CD4-positive, CD25-positive, alpha-beta regulatory T cell (primary cell): ENCODE measurements at regions not wholly inside any gene's neighbourhood (a gene's known extent, or its start where the extent isn't known, plus 50 kb on each side); places are given as distances from the start of the nearest gene placed in this dataset.

Source experiments
- ATAC-seq, 2 donors: fragments of 150-1000 bp; cut with Tn5 transposase; one replicate each; pipeline ENCODE4 v1.10.0; 2021; ENCODE audit warnings: low read depth in 2 of 2, moderate number of reproducible peaks in 2 of 2, moderate library complexity in 1 of 2
- DNase-seq, 3 donors: peaks; one replicate each; pipeline versions ENCODE4 v3.0.0 to v3.0.0-alpha.2; 2012 to 2022; ENCODE audit warnings: mixed read lengths in 1 of 3
- H3K27ac ChIP-seq: one replicate; pipeline ENCODE4 v1.7.0; 2013; ENCODE audit warnings: mild to moderate bottlenecking, low read length; ENCODE audit not compliant: insufficient read depth, poor library complexity, severe bottlenecking
- H3K27me3 ChIP-seq: one replicate; pipeline ENCODE4 v1.7.0; 2013; ENCODE audit warnings: low read length; ENCODE audit not compliant: control insufficient read depth, insufficient read depth
- H3K36me3 ChIP-seq: one replicate; pipeline ENCODE4 v1.7.0; 2013; ENCODE audit warnings: mild to moderate bottlenecking, low read length, moderate library complexity; ENCODE audit not compliant: control insufficient read depth, insufficient read depth
- H3K4me1 ChIP-seq: 2 replicates; pipeline ENCODE4 v1.7.0; 2013; ENCODE audit warnings: mild to moderate bottlenecking, low read length; ENCODE audit not compliant: insufficient read depth, control insufficient read depth, poor library complexity, severe bottlenecking
- H3K4me3 ChIP-seq: one replicate; pipeline ENCODE4 v1.7.0; 2013; ENCODE audit warnings: low read depth, mild to moderate bottlenecking, low read length, moderate library complexity
- H3K9me3 ChIP-seq, 2 experiments: 1 replicate in 1 of 2; 2 replicates in 1 of 2; pipeline ENCODE4 v1.7.0; 2013; ENCODE audit warnings: low read length in 2 of 2, mild to moderate bottlenecking in 1 of 2, moderate library complexity in 1 of 2; ENCODE audit not compliant: control insufficient read depth in 2 of 2
- H3K27ac Mint-ChIP-seq, 3 donors: one replicate each; pipeline ENCODE4 v1.8.0; 2020 to 2022; ENCODE audit warnings: mild to moderate bottlenecking in 3 of 3, mixed read lengths in 3 of 3, moderate library complexity in 2 of 3
- H3K27me3 Mint-ChIP-seq: one replicate; pipeline ENCODE4 v1.8.0; 2022; ENCODE audit warnings: mild to moderate bottlenecking, mixed read lengths
- H3K36me3 Mint-ChIP-seq: one replicate; pipeline ENCODE4 v1.8.0; 2020; ENCODE audit warnings: mixed read lengths
- H3K4me1 Mint-ChIP-seq, 4 donors: one replicate each; pipeline ENCODE4 v1.8.0; 2020 to 2022; ENCODE audit warnings: mixed read lengths in 4 of 4, mild to moderate bottlenecking in 1 of 4
- H3K4me3 Mint-ChIP-seq, 4 donors: one replicate each; pipeline ENCODE4 v1.8.0; 2020 to 2022; ENCODE audit warnings: mild to moderate bottlenecking in 4 of 4, mixed read lengths in 4 of 4, moderate library complexity in 3 of 4
- H3K9me3 Mint-ChIP-seq, 7 donors: one replicate each; pipeline ENCODE4 v1.8.0; 2020 to 2022; ENCODE audit warnings: mixed read lengths in 7 of 7, mild to moderate bottlenecking in 3 of 7, moderate library complexity in 2 of 7

GRCh38 chr14:53331247-53331646 lies 178.1 kb upstream of the DDHD1 start:
- H3K36me3 ChIP-seq, result no peaks in the 10 kb centered on the region
- no peak overlapping the region for H3K4me3 ChIP-seq
- no peak for ATAC-seq
- H3K27me3 ChIP-seq, result no peaks in the 10 kb centered on the region
- no peaks in the 10 kb centered on the region for H3K4me1 ChIP-seq
- DNase-seq, result no peak
- Mint-ChIP-seq H3K27me3 (no peaks in the 10 kb centered on the region), H3K4me3 (no peak overlapping the region), H3K4me1 (no peaks in the 10 kb centered on the region), H3K9me3 (peaks cover 0 to 3% (median 0%) of the 10 kb centered on the region in 7 donors), H3K36me3 (peaks cover 3% of the 10 kb centered on the region), H3K27ac (no peak overlapping the region)
- H3K27ac ChIP-seq, result no peak overlapping the region
- no peaks in the 10 kb centered on the region for H3K9me3 ChIP-seq

- Mint-ChIP-seq H3K36me3 (peaks cover 3% of the 10 kb centered on the region), H3K27me3 (no peaks in the 10 kb centered on the region), H3K9me3 (peaks cover 0 to 2% (median 0%) of the 10 kb centered on the region in 7 donors), H3K27ac (no peak overlapping the region), H3K4me1 (no peaks in the 10 kb centered on the region), H3K4me3 (no peak overlapping the region)
- ATAC-seq (no peak), DNase-seq (no peak)
- H3K36me3 ChIP-seq, result no peaks in the 10 kb centered on the region
- no peaks in the 10 kb centered on the region for H3K27me3 ChIP-seq
- H3K27ac ChIP-seq, result no peak overlapping the region
- H3K9me3 ChIP-seq, result no peaks in the 10 kb centered on the region
- no peak overlapping the region for H3K4me3 ChIP-seq
- no peaks in the 10 kb centered on the region for H3K4me1 ChIP-seq
Measured at GRCh38 chr14:53330441-53330840, 177.3 kb upstream of the DDHD1 start.

- no peaks in the 10 kb centered on the region for H3K4me1 ChIP-seq
- Mint-ChIP-seq H3K36me3 (peaks cover 3% of the 10 kb centered on the region), H3K4me3 (no peak overlapping the region), H3K27me3 (no peaks in the 10 kb centered on the region), H3K27ac (no peak overlapping the region), H3K4me1 (peaks cover 0 to 2% (median 0%) of the 10 kb centered on the region in 4 donors), H3K9me3 (peaks cover 0 to 3% (median 0%) of the 10 kb centered on the region in 7 donors)
- no peak overlapping the region for H3K4me3 ChIP-seq
- ATAC-seq (no peak), DNase-seq (no peak)
- no peak overlapping the region for H3K27ac ChIP-seq
- no peaks in the 10 kb centered on the region for H3K9me3 ChIP-seq
- no peaks in the 10 kb centered on the region for H3K27me3 ChIP-seq
- H3K36me3 ChIP-seq, result no peaks in the 10 kb centered on the region
Measured at GRCh38 chr14:53328841-53329240, 175.7 kb upstream of the DDHD1 start.

GRCh38 chr14:53327716-53328115 lies 174.6 kb upstream of the DDHD1 start:
- peaks cover 0 to 3% (median 0%) of the 10 kb centered on the region in 7 donors for H3K9me3 Mint-ChIP-seq
- Histone ChIP-seq H3K4me1 (no peaks in the 10 kb centered on the region), H3K27ac (no peak overlapping the region), H3K4me3 (no peak overlapping the region), H3K36me3 (no peaks in the 10 kb centered on the region), H3K9me3 (no peaks in the 10 kb centered on the region), H3K27me3 (no peaks in the 10 kb centered on the region)
- no peaks in the 10 kb centered on the region for H3K27me3 Mint-ChIP-seq
- peaks cover 3% of the 10 kb centered on the region for H3K36me3 Mint-ChIP-seq
- H3K4me3 Mint-ChIP-seq, result no peak overlapping the region
- DNase-seq, result no peak
- peaks cover 0 to 2% (median 0%) of the 10 kb centered on the region in 4 donors for H3K4me1 Mint-ChIP-seq
- H3K27ac Mint-ChIP-seq, result no peak overlapping the region
- no peak for ATAC-seq

- no peaks in the 10 kb centered on the region for H3K9me3 ChIP-seq
- H3K27me3 ChIP-seq, result no peaks in the 10 kb centered on the region
- H3K4me1 ChIP-seq, result no peaks in the 10 kb centered on the region
- peaks cover 3% of the 10 kb centered on the region for H3K36me3 Mint-ChIP-seq
- H3K4me1 Mint-ChIP-seq, result peaks cover 0 to 2% (median 0%) of the 10 kb centered on the region in 4 donors
- DNase-seq, result no peak
- no peaks in the 10 kb centered on the region for H3K36me3 ChIP-seq
- no peaks in the 10 kb centered on the region for H3K27me3 Mint-ChIP-seq
- H3K27ac ChIP-seq, result no peak overlapping the region
- peaks cover 0 to 11% (median 0%) of the 10 kb centered on the region in 7 donors for H3K9me3 Mint-ChIP-seq
- no peak overlapping the region for H3K4me3 ChIP-seq
- no peak overlapping the region for H3K27ac Mint-ChIP-seq
- no peak overlapping the region for H3K4me3 Mint-ChIP-seq
- no peak for ATAC-seq
Measured at GRCh38 chr14:53325176-53325806, 172.2 kb upstream of the DDHD1 start.

GRCh38 chr14:53316504-53316903 lies 163.4 kb upstream of the DDHD1 start:
- Histone ChIP-seq H3K4me1 (no peaks in the 10 kb centered on the region), H3K27ac (no peak overlapping the region), H3K36me3 (no peaks in the 10 kb centered on the region), H3K9me3 (no peaks in the 10 kb centered on the region), H3K27me3 (no peaks in the 10 kb centered on the region), H3K4me3 (no peak overlapping the region)
- H3K4me1 Mint-ChIP-seq, result no peaks in the 10 kb centered on the region
- H3K9me3 Mint-ChIP-seq, result peaks cover 6 to 24% (median 14%) of the 10 kb centered on the region in 7 donors
- no peaks in the 10 kb centered on the region for H3K27me3 Mint-ChIP-seq
- ATAC-seq (no peak), DNase-seq (no peak)
- no peak overlapping the region for H3K27ac Mint-ChIP-seq
- no peak overlapping the region for H3K4me3 Mint-ChIP-seq
- H3K36me3 Mint-ChIP-seq, result peaks cover 18% of the 10 kb centered on the region

GRCh38 chr14:53310412-53310811 lies 157.3 kb upstream of the DDHD1 start:
- Mint-ChIP-seq H3K4me3 (no peak overlapping the region), H3K27me3 (peaks cover 27% of the 10 kb centered on the region), H3K4me1 (peaks cover 0 to 15% (median 6%) of the 10 kb centered on the region in 4 donors), H3K36me3 (peaks cover 7% of the 10 kb centered on the region), H3K27ac (no peak overlapping the region), H3K9me3 (peaks cover 7 to 32% (median 13%) of the 10 kb centered on the region in 7 donors)
- no peaks in the 10 kb centered on the region for H3K36me3 ChIP-seq
- no peak overlapping the region for H3K4me3 ChIP-seq
- ATAC-seq (no peak), DNase-seq (no peak)
- no peaks in the 10 kb centered on the region for H3K4me1 ChIP-seq
- H3K9me3 ChIP-seq, result no peaks in the 10 kb centered on the region
- H3K27me3 ChIP-seq, result no peaks in the 10 kb centered on the region
- no peak overlapping the region for H3K27ac ChIP-seq

GRCh38 chr14:53306911-53307310 lies 153.8 kb upstream of the DDHD1 start:
- Histone ChIP-seq H3K4me3 (no peak overlapping the region), H3K27me3 (no peaks in the 10 kb centered on the region), H3K36me3 (no peaks in the 10 kb centered on the region), H3K27ac (no peak overlapping the region), H3K9me3 (no peaks in the 10 kb centered on the region), H3K4me1 (no peaks in the 10 kb centered on the region)
- Mint-ChIP-seq H3K4me3 (no peak overlapping the region), H3K27ac (no peak overlapping the region), H3K9me3 (peaks cover 0 to 21% (median 6%) of the 10 kb centered on the region in 7 donors), H3K36me3 (no peaks in the 10 kb centered on the region), H3K4me1 (peaks cover 0 to 15% (median 6%) of the 10 kb centered on the region in 4 donors), H3K27me3 (peaks cover 27% of the 10 kb centered on the region)
- no peak for DNase-seq
- no peak for ATAC-seq
